Caco-2 (cell line): ENCODE measurements at regions not wholly inside any gene's neighbourhood (a gene's known extent, or its start where the extent isn't known, plus 50 kb on each side); places are given as distances from the start of the nearest gene placed in this dataset.
"Not testable (repeated sequence)": the region's sequence is repeated elsewhere in the genome, so short reads cannot be mapped to it uniquely, and the experiment has no call there.

ENCODE experiments used
- BruUV-seq: library from RNA; stranded (reverse); fragments of 400-500 nt; replicated peaks from 2 replicates; lab custom pipeline; 2021; lab: Mats Ljungman, UMichigan
- CTCF ChIA-PET: fragments of 300-600 bp; sonication (Branson Sonifier 250); formaldehyde crosslinking; loops from one replicate; lab custom pipeline; 2022; ENCODE audit warnings: antibody characterized with exemption; lab: Charles Lee
- POLR2A ChIA-PET: fragments of 300-600 bp; sonication (Branson Sonifier 250); formaldehyde crosslinking; loops from one replicate; lab custom pipeline; 2022; ENCODE audit warnings: antibody characterized with exemption; lab: Charles Lee
- DNase-seq, 2 experiments: peaks; one replicate each; pipeline versions ENCODE4 v3.0.0 to v3.0.0-alpha.2; 2020 to 2022
- H3K27me3 ChIP-seq: replicated peaks from 2 replicates; pipeline ENCODE4 v1.6.0; 2011; ENCODE audit warnings: low read length; ENCODE audit not compliant: control insufficient read depth, insufficient read depth
- H3K36me3 ChIP-seq: 2 replicates; pipeline ENCODE4 v1.5.1; 2011; ENCODE audit warnings: low read length; ENCODE audit not compliant: control insufficient read depth, insufficient read depth
- H3K4me1 ChIP-seq: fragments of 250-450 bp; sonication (Bioruptor Pico); 2 replicates; pipeline ENCODE4 v1.5.1; 2020; ENCODE audit warnings: mild to moderate bottlenecking
- H3K4me3 ChIP-seq: 2 replicates; pipeline ENCODE4 v1.5.1; 2011; ENCODE audit warnings: low read depth, mild to moderate bottlenecking, control low read depth, low read length
- H3K9me3 ChIP-seq: fragments of 250-450 bp; sonication (Bioruptor Pico); 2 replicates; pipeline ENCODE4 v1.5.1; 2020; ENCODE audit warnings: mild to moderate bottlenecking, moderate library complexity
- H3K27ac Mint-ChIP-seq: one replicate; pipeline ENCODE4 v1.8.0; 2022; ENCODE audit warnings: mixed read lengths; ENCODE audit not compliant: unreplicated experiment
- H3K27me3 Mint-ChIP-seq: one replicate; pipeline ENCODE4 v1.8.0; 2022; ENCODE audit warnings: mixed read lengths; ENCODE audit not compliant: insufficient read depth, unreplicated experiment
- H3K36me3 Mint-ChIP-seq: one replicate; pipeline ENCODE4 v1.8.0; 2022; ENCODE audit warnings: mild to moderate bottlenecking, mixed read lengths; ENCODE audit not compliant: insufficient read depth, unreplicated experiment
- H3K4me1 Mint-ChIP-seq: one replicate; pipeline ENCODE4 v1.8.0; 2022; ENCODE audit warnings: low read depth, mixed read lengths; ENCODE audit not compliant: unreplicated experiment
- H3K4me3 Mint-ChIP-seq: one replicate; pipeline ENCODE4 v1.8.0; 2022; ENCODE audit warnings: mild to moderate bottlenecking, moderate library complexity, mixed read lengths; ENCODE audit not compliant: unreplicated experiment
- H3K9me3 Mint-ChIP-seq: one replicate; pipeline ENCODE4 v1.8.0; 2022; ENCODE audit warnings: mixed read lengths; ENCODE audit not compliant: unreplicated experiment
- CTCF ChIP-seq, 2 experiments: fragments of 200-600 bp in 1 of 2; IDR thresholded peaks; 1 replicate in 1 of 2; 2 replicates in 1 of 2; pipeline versions ENCODE4 v1.5.1 to v1.8.0; 2011 to 2022; ENCODE audit warnings: antibody characterized with exemption in 1 of 2, control low read depth in 1 of 2, inconsistent platforms in 1 of 2, low read depth in 1 of 2, low read length in 1 of 2, mild to moderate bottlenecking in 1 of 2, moderate library complexity in 1 of 2; ENCODE audit not compliant: insufficient read depth in 1 of 2, severe bottlenecking in 1 of 2, unreplicated experiment in 1 of 2
- intact Hi-C: fragments of 100-400 bp; cut with micrococcal nuclease; formaldehyde crosslinking; loops from one replicate; pipeline ENCODE4 v1.10.0; 2022; ENCODE audit not compliant: unreplicated experiment

DNA sequence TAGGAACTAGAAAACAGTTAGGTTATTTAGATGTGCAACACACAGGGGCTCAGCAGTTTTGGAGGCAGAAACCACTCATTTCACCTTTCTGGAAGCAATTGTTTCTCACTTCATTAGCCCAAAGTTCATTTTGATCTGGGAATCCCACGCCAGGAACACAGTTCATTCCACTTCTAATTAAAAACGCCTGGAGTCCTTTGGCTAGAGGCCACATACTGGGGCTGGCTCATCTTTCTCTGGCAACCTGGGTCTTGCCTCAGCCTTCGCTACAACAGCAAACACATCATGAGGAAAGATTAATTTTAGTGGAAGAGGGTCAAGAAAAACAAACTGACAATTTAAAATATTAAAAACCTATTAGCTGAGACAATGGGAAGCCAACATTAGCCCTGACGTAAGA is 69.7 kb downstream of the RFPL4B start:
- no TSS peak for BruUV-seq
- TF ChIP-seq CTCF (IDR thresholded peaks at IDR 0.05; ENCODE audit: insufficient read depth in 1 of 2, low read depth in 1 of 2, low read length in 1 of 2, severe bottlenecking in 1 of 2, unreplicated experiment in 1 of 2), result no peak
- no peaks in the 10 kb centered on the region for H3K27me3 Mint-ChIP-seq
- intact Hi-C loops, result no loop called here
- no peaks in the 10 kb centered on the region for H3K36me3 Mint-ChIP-seq
- no peak overlapping the region for H3K27ac Mint-ChIP-seq
- Histone ChIP-seq H3K9me3 (no peaks in the 10 kb centered on the region), H3K27me3 (no peaks in the 10 kb centered on the region), H3K4me1 (peaks cover 11% of the 10 kb centered on the region; the same call in 1 of the 2 replicates), H3K4me3 (no peak overlapping the region), H3K36me3 (no peaks in the 10 kb centered on the region)
- H3K9me3 Mint-ChIP-seq, result peaks cover 8% of the 10 kb centered on the region
- POLR2A ChIA-PET, result no interaction called here
- no peak overlapping the region for H3K4me3 Mint-ChIP-seq
- DNase-seq, result no peak
- CTCF ChIA-PET, result no interaction called here
- peaks cover 7% of the 10 kb centered on the region for H3K4me1 Mint-ChIP-seq

DNA sequence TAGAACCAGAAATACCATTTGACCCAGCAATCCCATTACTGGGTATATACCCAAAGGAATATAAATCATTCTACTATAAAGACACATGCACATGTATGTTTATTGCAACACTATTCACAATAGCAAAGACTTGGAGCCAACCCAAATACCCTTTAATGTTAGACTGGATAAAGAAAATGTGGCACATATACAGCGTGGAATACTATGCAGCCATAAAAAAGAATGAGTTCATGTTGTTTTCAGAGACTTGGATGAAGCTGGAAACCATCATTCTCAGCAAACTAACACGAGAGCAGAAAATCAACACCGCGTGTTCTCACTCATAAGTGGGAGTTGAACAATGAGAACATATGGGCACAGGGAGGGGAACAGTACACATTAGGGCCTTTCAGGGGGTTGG is 79.9 kb downstream of the RFPL4B start:
- BruUV-seq, H3K4me3 Mint-ChIP-seq, H3K4me1 ChIP-seq, POLR2A ChIA-PET, H3K4me1 Mint-ChIP-seq, H3K27me3 Mint-ChIP-seq, CTCF ChIA-PET, H3K4me3 ChIP-seq, H3K36me3 Mint-ChIP-seq, H3K9me3 ChIP-seq, intact Hi-C loops, H3K36me3 ChIP-seq, DNase-seq, H3K27ac Mint-ChIP-seq, H3K9me3 Mint-ChIP-seq, H3K27me3 ChIP-seq: not testable (repeated sequence)

GRCh38 chr6:112427499-112427898 is 80.4 kb downstream of the RFPL4B start:
- no peaks in the 10 kb centered on the region for H3K36me3 Mint-ChIP-seq
- ChIA-PET CTCF (no interaction called here), POLR2A (no interaction called here)
- no peaks in the 10 kb centered on the region for H3K4me1 Mint-ChIP-seq
- H3K4me3 ChIP-seq, result no peak overlapping the region
- H3K9me3 ChIP-seq, result no peaks in the 10 kb centered on the region
- no peak for DNase-seq
- no TSS peak for BruUV-seq
- H3K4me3 Mint-ChIP-seq, result no peak overlapping the region
- H3K27me3 Mint-ChIP-seq, result no peaks in the 10 kb centered on the region
- TF ChIP-seq CTCF (IDR thresholded peaks at IDR 0.05; ENCODE audit: insufficient read depth in 1 of 2, low read depth in 1 of 2, low read length in 1 of 2, severe bottlenecking in 1 of 2, unreplicated experiment in 1 of 2), result no peak
- no peaks in the 10 kb centered on the region for H3K9me3 Mint-ChIP-seq
- H3K27ac Mint-ChIP-seq, result no peak overlapping the region
- H3K36me3 ChIP-seq, result no peaks in the 10 kb centered on the region; the same call in 1 of the 2 replicates
- H3K4me1 ChIP-seq, result no peaks in the 10 kb centered on the region
- intact Hi-C loops, result no loop called here
- no peaks in the 10 kb centered on the region for H3K27me3 ChIP-seq

GRCh38 chr6:112428477-112428876 is 81.3 kb downstream of the RFPL4B start:
- Mint-ChIP-seq H3K4me1 (no peaks in the 10 kb centered on the region), H3K27ac (no peak overlapping the region), H3K9me3 (no peaks in the 10 kb centered on the region), H3K36me3 (no peaks in the 10 kb centered on the region), H3K27me3 (no peaks in the 10 kb centered on the region), H3K4me3 (no peak overlapping the region)
- intact Hi-C loops, result loop anchor here (2.0 kb wide), 1 partner anchor 74 kb away; no protein-coding TSS in a partner anchor
- CTCF ChIA-PET, result no interaction called here
- no peaks in the 10 kb centered on the region; the same call in 1 of the 2 replicates for H3K36me3 ChIP-seq
- no peaks in the 10 kb centered on the region for H3K27me3 ChIP-seq
- no TSS peak for BruUV-seq
- DNase-seq, result no peak
- no peak overlapping the region for H3K4me3 ChIP-seq
- no peak for TF ChIP-seq CTCF (IDR thresholded peaks at IDR 0.05; ENCODE audit: insufficient read depth in 1 of 2, low read depth in 1 of 2, low read length in 1 of 2, severe bottlenecking in 1 of 2, unreplicated experiment in 1 of 2)
- POLR2A ChIA-PET, result no interaction called here
- H3K9me3 ChIP-seq, result no peaks in the 10 kb centered on the region
- H3K4me1 ChIP-seq, result no peaks in the 10 kb centered on the region
